ENCODE measurements at regions not wholly inside any gene's neighbourhood (a gene's known extent, or its start where the extent isn't known, plus 50 kb on each side); places are given as distances from the start of the nearest gene placed in this dataset.

- Histone ChIP-seq H3K27me3 (ENCODE audit: insufficient read depth, low read depth) (peaks cover 16% of the 10 kb centered on the region; the same call in 1 of the 2 replicates), H3K79me2 (ENCODE audit: low read depth) (no peaks in the 10 kb centered on the region), H3K4me3 (no peak overlapping the region), H3F3A (ENCODE audit: insufficient read depth, low read depth) (no peaks in the 10 kb centered on the region), H4K20me1 (ENCODE audit: insufficient read depth) (no peaks in the 10 kb centered on the region), H3K4me1 (replicated peaks; ENCODE audit: insufficient read depth) (no peaks in the 10 kb centered on the region), H3K27ac (no peak overlapping the region), H3K36me3 (ENCODE audit: low read depth) (no peaks in the 10 kb centered on the region), H3K9me2 (ENCODE audit: insufficient read depth) (no peaks in the 10 kb centered on the region), H3K9me3 (ENCODE audit: insufficient read depth, low read depth) (no peaks in the 10 kb centered on the region), H3K4me2 (no peak overlapping the region), H2AFZ (no peak overlapping the region)
- TF ChIP-seq EZH2 (IDR thresholded peaks at IDR 0.05; ENCODE audit: low read depth) = no peak
- TF ChIP-seq CTCF (conservative IDR thresholded peaks at IDR 0.05) = no peak
- no peak for DNase-seq
- no TSS peak for BruUV-seq (replicated peaks)
- POLR2A ChIA-PET (ENCODE audit: unreplicated experiment) = no interaction called here
- CTCF ChIA-PET = no interaction called here
- intact Hi-C loops (cut with micrococcal nuclease; ENCODE audit: unreplicated experiment) = no loop called here
Observed at GRCh38 chr11:115054570-115055538, 376.5 kb downstream of the NXPE2 start.

- 0 out of 2 replicates have a peak, but pooled peaks cover under 1% of the 10 kb centered on the region for H3K27me3 ChIP-seq (ENCODE audit: insufficient read depth, low read depth)
- no peak for TF ChIP-seq CTCF (conservative IDR thresholded peaks at IDR 0.05)
- no peak for TF ChIP-seq EZH2 (IDR thresholded peaks at IDR 0.05; ENCODE audit: low read depth)
- no peak for DNase-seq
- no peak overlapping the region for H3K4me2 ChIP-seq
- H3K4me1 ChIP-seq (replicated peaks; ENCODE audit: insufficient read depth) = no peaks in the 10 kb centered on the region
- ChIA-PET CTCF (no interaction called here), POLR2A (ENCODE audit: unreplicated experiment) (no interaction called here)
- H3K9me2 ChIP-seq (ENCODE audit: insufficient read depth) = no peaks in the 10 kb centered on the region
- no peaks in the 10 kb centered on the region for H3F3A ChIP-seq (ENCODE audit: insufficient read depth, low read depth)
- no peak overlapping the region for H3K27ac ChIP-seq
- H3K4me3 ChIP-seq = no peak overlapping the region
- no TSS peak for BruUV-seq (replicated peaks)
- no peaks in the 10 kb centered on the region for H3K36me3 ChIP-seq (ENCODE audit: low read depth)
- H4K20me1 ChIP-seq (ENCODE audit: insufficient read depth) = no peaks in the 10 kb centered on the region
- H3K9me3 ChIP-seq (ENCODE audit: insufficient read depth, low read depth) = no peaks in the 10 kb centered on the region
- no peaks in the 10 kb centered on the region for H3K79me2 ChIP-seq (ENCODE audit: low read depth)
- no peak overlapping the region for H2AFZ ChIP-seq
- intact Hi-C loops (cut with micrococcal nuclease; ENCODE audit: unreplicated experiment) = no loop called here
Observed at GRCh38 chr11:115056514-115056913, 378.2 kb downstream of the NXPE2 start.

GRCh38 chr11:115060840-115061239 lies 382.5 kb downstream of the NXPE2 start:
- DNase-seq = no peak
- intact Hi-C loops (cut with micrococcal nuclease; ENCODE audit: unreplicated experiment) = no loop called here
- ChIA-PET CTCF (no interaction called here), POLR2A (ENCODE audit: unreplicated experiment) (no interaction called here)
- no TSS peak for BruUV-seq (replicated peaks)
- H4K20me1 ChIP-seq (ENCODE audit: insufficient read depth) = no peaks in the 10 kb centered on the region
- no peak overlapping the region for H3K27ac ChIP-seq
- H3K9me2 ChIP-seq (ENCODE audit: insufficient read depth) = no peaks in the 10 kb centered on the region
- no peak overlapping the region for H3K4me3 ChIP-seq
- no peaks in the 10 kb centered on the region for H3K27me3 ChIP-seq (ENCODE audit: insufficient read depth, low read depth)
- no peak for TF ChIP-seq EZH2 (IDR thresholded peaks at IDR 0.05; ENCODE audit: low read depth)
- TF ChIP-seq CTCF (conservative IDR thresholded peaks at IDR 0.05) = no peak
- H3K79me2 ChIP-seq (ENCODE audit: low read depth) = no peaks in the 10 kb centered on the region
- no peaks in the 10 kb centered on the region for H3K36me3 ChIP-seq (ENCODE audit: low read depth)
- H3K9me3 ChIP-seq (ENCODE audit: insufficient read depth, low read depth) = no peaks in the 10 kb centered on the region
- no peaks in the 10 kb centered on the region for H3F3A ChIP-seq (ENCODE audit: insufficient read depth, low read depth)
- H2AFZ ChIP-seq = no peak overlapping the region
- H3K4me2 ChIP-seq = no peak overlapping the region
- no peaks in the 10 kb centered on the region for H3K4me1 ChIP-seq (replicated peaks; ENCODE audit: insufficient read depth)

Measured in PC-9 (cell line).